Adrenal gland (tissue), 9 donors: ENCODE measurements at regions not wholly inside any gene's neighbourhood (a gene's known extent, or its start where the extent isn't known, plus 50 kb on each side); places are given as distances from the start of the nearest gene placed in this dataset.

Source experiments
- DNase-seq, 7 donors: peaks; one replicate each; pipeline ENCODE4 v3.0.0-alpha.2; 2019 to 2020
- H3K27ac ChIP-seq, 5 donors: fragments of 200-600 bp; sonication (generic) in 4 of 5; 1 replicate in 3 of 5; 2 replicates in 2 of 5; pipeline versions ENCODE4 v1.5.1 to v1.8.0; 2016 to 2020; ENCODE audit warnings: mild to moderate bottlenecking in 1 of 5
- H3K27me3 ChIP-seq: fragments of 200-600 bp; 2 replicates; pipeline ENCODE4 v1.8.0; 2021
- H3K36me3 ChIP-seq, 2 donors: fragments of 200-600 bp; replicated peaks in 1 of 2; 1 replicate in 1 of 2; 2 replicates in 1 of 2; pipeline versions ENCODE4 v1.5.1 to v1.8.0; 2018 to 2022
- H3K4me1 ChIP-seq, 2 donors: fragments of 200-600 bp; replicated peaks in 1 of 2; 1 replicate in 1 of 2; 2 replicates in 1 of 2; pipeline versions ENCODE4 v1.5.1 to v1.8.0; 2018 to 2021
- H3K4me3 ChIP-seq, 4 donors: fragments of 200-600 bp; sonication (generic) in 3 of 4; one replicate each; pipeline ENCODE4 v1.5.1; 2016 to 2018
- H3K9me3 ChIP-seq, 3 donors: fragments of 200-600 bp; sonication (generic) in 1 of 3; replicated peaks in 1 of 3; 1 replicate in 2 of 3; 2 replicates in 1 of 3; pipeline versions ENCODE4 v1.5.1 to v1.8.0; 2016 to 2021
- CTCF ChIP-seq, 6 experiments: fragments of 450-650 bp in 4 of 6; fragments of 200-600 bp in 2 of 6; sonication (generic) in 1 of 6; IDR thresholded peaks; 1 replicate in 5 of 6; 2 replicates in 1 of 6; pipeline versions ENCODE4 v1.5.1 to v1.8.0; 2016 to 2021; ENCODE audit warnings: antibody characterized with exemption in 6 of 6, mild to moderate bottlenecking in 2 of 6, moderate library complexity in 1 of 6
- POLR2A ChIP-seq, 2 donors: fragments of 450-650 bp; IDR thresholded peaks; one replicate each; pipeline ENCODE4 v1.6.1; 2017; ENCODE audit warnings: antibody characterized with exemption in 2 of 2, mild to moderate bottlenecking in 2 of 2, moderate library complexity in 1 of 2
- WGBS, 4 donors: extraction: QIAGEN DNeasy Blood & Tissue Kit in 2 of 4; methylation state at CpG; one replicate each; pipeline versions ENCODE4 v1.1.5 to v1.1.7; 2013 to 2017; 5-methylcytosine and 5-hydroxymethylcytosine counted together
- intact Hi-C, 2 donors: fragments of 100-400 bp; cut with DNase I; formaldehyde crosslinking; loops; one replicate each; pipeline versions ENCODE4 v1.14.1 to v1.15.0; 2022 to 2023
- donor health status: healthy with polysubstance abuse.
- donor health status: Bipolar disorder and iron deficiency.
- donor health status: DM: yes; HTN: yes; CAD: no.
- donor health status: DM: no; HTN: no; CAD: no.
- donor health status: DM: no; HTN: no; CAD: no.

DNA sequence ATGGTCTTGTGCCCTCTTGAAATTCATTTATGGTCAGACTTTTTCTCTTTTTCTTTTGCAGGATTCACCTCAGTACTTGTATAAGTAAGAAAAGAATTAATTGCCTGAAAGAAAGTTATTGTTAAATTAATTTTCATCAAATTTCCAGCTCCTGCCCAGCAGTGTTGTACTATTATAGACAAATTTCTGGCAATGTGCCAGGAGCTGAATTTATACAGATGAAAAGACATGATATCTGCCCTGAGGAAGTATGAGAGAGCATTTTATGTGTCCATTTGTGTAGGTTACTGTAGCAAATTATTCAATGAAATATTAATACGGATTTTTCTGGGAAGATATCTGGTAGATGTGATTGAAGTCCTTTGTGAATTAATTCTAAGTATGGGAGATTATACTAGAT lies 2371.5 kb upstream of the TENM3 start:
- TF ChIP-seq POLR2A (IDR thresholded peaks at IDR 0.05), result no peak
- TF ChIP-seq CTCF (IDR thresholded peaks at IDR 0.05), result no peak
- Histone ChIP-seq H3K27ac (no peak overlapping the region), H3K4me1 (no peaks in the 10 kb centered on the region), H3K4me3 (no peak overlapping the region), H3K36me3 (no peaks in the 10 kb centered on the region), H3K27me3 (no peaks in the 10 kb centered on the region), H3K9me3 (no peaks in the 10 kb centered on the region)
- DNase-seq, result no peak
- 60 to 82% (median 72%) methylated on average over 1 of the region's 1 CpG for WGBS, 4 donors
- intact Hi-C loops, result no loop called here

DNA sequence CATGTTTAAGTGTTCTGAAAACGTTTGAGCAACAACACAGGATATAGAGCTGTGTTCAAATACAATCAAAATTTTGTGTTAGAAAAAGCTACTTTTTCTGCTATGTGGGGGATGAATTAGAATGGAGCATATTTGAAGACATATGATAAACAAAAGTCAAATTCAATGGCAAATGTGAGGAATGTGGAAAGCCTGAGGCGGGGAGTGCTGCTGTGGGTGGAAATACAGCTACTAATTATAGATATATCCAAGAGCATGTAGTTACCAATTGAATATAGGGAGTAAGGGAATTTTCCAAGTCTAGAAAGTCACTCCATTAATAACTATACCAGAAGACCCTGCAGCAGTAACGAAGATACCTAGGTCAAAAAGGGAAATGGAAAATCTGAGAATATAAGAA lies 2370.4 kb upstream of the TENM3 start:
- intact Hi-C loops, result no loop called here
- no peaks in the 10 kb centered on the region for H3K27me3 ChIP-seq

GRCh38 chr4:179880756-179881155 lies 2362.4 kb upstream of the TENM3 start:
- intact Hi-C loops, result no loop called here
- WGBS, 4 donors, result 45 to 79% (median 53%) methylated on average over 2 to 3 of the region's 3 CpGs
- no peak for DNase-seq
- Histone ChIP-seq H3K4me3 (no peak overlapping the region), H3K27ac (no peak overlapping the region), H3K9me3 (no peaks in the 10 kb centered on the region), H3K27me3 (no peaks in the 10 kb centered on the region), H3K36me3 (no peaks in the 10 kb centered on the region), H3K4me1 (no peaks in the 10 kb centered on the region)
- TF ChIP-seq POLR2A (IDR thresholded peaks at IDR 0.05) (no peak), CTCF (IDR thresholded peaks at IDR 0.05) (no peak)

More for the DNA sequence above, 2370.4 kb upstream of the TENM3 start:
- 63 to 74% (median 70%) methylated on average over 3 of the region's 3 CpGs for WGBS, 4 donors
- Histone ChIP-seq H3K27ac (no peak overlapping the region), H3K36me3 (no peaks in the 10 kb centered on the region), H3K9me3 (no peaks in the 10 kb centered on the region), H3K4me3 (no peak overlapping the region), H3K4me1 (no peaks in the 10 kb centered on the region)
- TF ChIP-seq CTCF (IDR thresholded peaks at IDR 0.05) (no peak), POLR2A (IDR thresholded peaks at IDR 0.05) (no peak)
- no peak for DNase-seq

- no peak for DNase-seq
- no peaks in the 10 kb centered on the region for H3K36me3 ChIP-seq
- TF ChIP-seq CTCF (IDR thresholded peaks at IDR 0.05) (no peak), POLR2A (IDR thresholded peaks at IDR 0.05) (no peak)
- no peak overlapping the region for H3K4me3 ChIP-seq
- H3K27ac ChIP-seq, result no peak overlapping the region
- intact Hi-C loops, result no loop called here
- H3K27me3 ChIP-seq, result no peaks in the 10 kb centered on the region
- 63 to 90% (median 88%) methylated on average over 3 of the region's 3 CpGs for WGBS, 4 donors
- no peaks in the 10 kb centered on the region for H3K4me1 ChIP-seq
- peaks cover 0 to 5% (median 0%) of the 10 kb centered on the region in 3 donors for H3K9me3 ChIP-seq
Observed at GRCh38 chr4:179894066-179894778, 2349.0 kb upstream of the TENM3 start.
